ENCODE measurements at regions not wholly inside any gene's neighbourhood (a gene's known extent, or its start where the extent isn't known, plus 50 kb on each side); places are given as distances from the start of the nearest gene placed in this dataset.

DNA sequence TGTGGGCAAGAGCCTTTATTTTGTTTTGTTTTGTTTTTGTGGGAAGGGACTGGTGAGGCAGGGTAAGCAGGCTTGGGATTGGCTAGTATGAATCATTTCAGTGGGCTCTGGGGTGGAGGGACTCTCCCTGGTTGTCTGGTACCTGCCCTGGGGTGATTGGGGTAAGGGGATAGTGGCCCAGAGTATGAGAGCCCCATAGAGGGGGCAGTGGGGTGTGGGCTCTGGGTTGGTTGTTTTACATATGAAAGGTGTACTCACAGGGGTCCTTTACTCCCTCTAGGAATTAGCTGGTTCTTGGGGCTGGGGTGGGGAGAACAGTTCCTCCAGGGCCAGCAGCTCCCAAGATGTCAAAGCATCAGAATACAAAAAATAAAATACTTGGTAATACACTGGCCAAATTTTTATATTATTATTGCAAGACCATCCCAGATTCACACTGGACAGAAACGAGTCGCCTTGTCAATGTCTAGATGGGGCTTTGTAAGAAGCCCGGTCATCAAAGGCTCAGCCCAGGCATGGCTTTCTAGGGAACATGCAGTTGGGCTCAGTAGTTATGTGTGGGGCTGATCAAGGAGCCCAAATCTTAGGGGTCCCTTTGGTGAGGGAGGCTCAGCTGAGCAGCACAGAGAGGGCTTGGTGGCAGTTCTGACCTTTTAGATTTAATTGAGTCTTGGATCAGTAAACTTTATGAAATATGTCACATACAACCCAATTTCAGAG lies 190.5 kb downstream of the NXNL2 start:
- Histone ChIP-seq H3K4me1 (no peaks in the 10 kb centered on the region), H3K27ac (no peak overlapping the region), H3K9me3 (no peaks in the 10 kb centered on the region), H3K36me3 (no peaks in the 10 kb centered on the region), H3K27me3 (no peaks in the 10 kb centered on the region), H3K4me3 (no peak overlapping the region)
- TF ChIP-seq POLR2A (IDR thresholded peaks at IDR 0.05) (no peak), EP300 (IDR thresholded peaks at IDR 0.05) (no peak), POLR2AphosphoS5 (IDR thresholded peaks at IDR 0.05) (no peak)
- TF ChIP-seq, protein P1, sequence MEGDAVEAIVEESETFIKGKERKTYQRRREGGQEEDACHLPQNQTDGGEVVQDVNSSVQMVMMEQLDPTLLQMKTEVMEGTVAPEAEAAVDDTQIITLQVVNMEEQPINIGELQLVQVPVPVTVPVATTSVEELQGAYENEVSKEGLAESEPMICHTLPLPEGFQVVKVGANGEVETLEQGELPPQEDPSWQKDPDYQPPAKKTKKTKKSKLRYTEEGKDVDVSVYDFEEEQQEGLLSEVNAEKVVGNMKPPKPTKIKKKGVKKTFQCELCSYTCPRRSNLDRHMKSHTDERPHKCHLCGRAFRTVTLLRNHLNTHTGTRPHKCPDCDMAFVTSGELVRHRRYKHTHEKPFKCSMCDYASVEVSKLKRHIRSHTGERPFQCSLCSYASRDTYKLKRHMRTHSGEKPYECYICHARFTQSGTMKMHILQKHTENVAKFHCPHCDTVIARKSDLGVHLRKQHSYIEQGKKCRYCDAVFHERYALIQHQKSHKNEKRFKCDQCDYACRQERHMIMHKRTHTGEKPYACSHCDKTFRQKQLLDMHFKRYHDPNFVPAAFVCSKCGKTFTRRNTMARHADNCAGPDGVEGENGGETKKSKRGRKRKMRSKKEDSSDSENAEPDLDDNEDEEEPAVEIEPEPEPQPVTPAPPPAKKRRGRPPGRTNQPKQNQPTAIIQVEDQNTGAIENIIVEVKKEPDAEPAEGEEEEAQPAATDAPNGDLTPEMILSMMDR (IDR thresholded peaks at IDR 0.05) = no peak
- no peak for DNase-seq
- WGBS, 2 donors = 84 to 88% methylated on average over 3 of the region's 3 CpGs
- intact Hi-C loops (cut with DNase I) = no loop called here

GRCh38 chr9:88726803-88727202 lies 191.8 kb downstream of the NXNL2 start:
- no peak overlapping the region for H3K4me3 ChIP-seq
- H3K9me3 ChIP-seq = no peaks in the 10 kb centered on the region
- no peaks in the 10 kb centered on the region for H3K4me1 ChIP-seq
- intact Hi-C loops (cut with DNase I) = no loop called here
- DNase-seq = no peak
- no peak overlapping the region for H3K27ac ChIP-seq
- no peak for TF ChIP-seq POLR2AphosphoS5 (IDR thresholded peaks at IDR 0.05)
- TF ChIP-seq POLR2A (IDR thresholded peaks at IDR 0.05) = no peak
- TF ChIP-seq, protein P1 (IDR thresholded peaks at IDR 0.05) = no peak
- TF ChIP-seq EP300 (IDR thresholded peaks at IDR 0.05) = no peak
- 77 to 86% methylated on average over 2 of the region's 2 CpGs for WGBS, 2 donors
- no peaks in the 10 kb centered on the region for H3K27me3 ChIP-seq
- H3K36me3 ChIP-seq = no peaks in the 10 kb centered on the region

- 75 to 88% methylated on average over 1 of the region's 1 CpG for WGBS, 2 donors
These were observed 195.8 kb downstream of the NXNL2 start for GRCh38 chr9:88730780-88731179.

DNA sequence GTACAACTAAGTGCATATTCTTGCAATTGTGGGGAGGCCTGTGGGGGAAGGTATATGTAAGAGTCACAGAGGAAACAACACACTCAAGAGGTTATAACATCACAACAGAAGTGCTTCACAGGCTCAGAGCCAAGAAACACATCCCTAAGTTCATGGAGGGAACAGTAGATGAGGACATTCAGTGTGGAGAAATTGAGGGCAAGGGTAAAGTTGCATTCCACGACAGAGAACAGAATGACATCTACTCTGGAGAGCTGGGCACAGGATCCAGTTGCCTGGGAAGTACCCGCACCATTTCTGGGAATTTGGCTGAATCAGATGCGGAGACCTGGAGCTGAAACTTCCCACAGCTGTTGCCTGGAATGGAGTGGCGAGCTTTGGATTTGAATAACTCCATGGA lies 197.2 kb downstream of the NXNL2 start:
- no peak for DNase-seq
- Histone ChIP-seq H3K27me3 (no peaks in the 10 kb centered on the region), H3K4me3 (no peak overlapping the region), H3K36me3 (no peaks in the 10 kb centered on the region), H3K27ac (no peak overlapping the region), H3K4me1 (no peaks in the 10 kb centered on the region), H3K9me3 (no peaks in the 10 kb centered on the region)
- intact Hi-C loops (cut with DNase I) = no loop called here
- WGBS, 2 donors = 78% methylated on average over 4 of the region's 4 CpGs
- TF ChIP-seq POLR2AphosphoS5 (IDR thresholded peaks at IDR 0.05) = peak in 1 of 4 donors; percentile 15
- TF ChIP-seq, protein P1 (IDR thresholded peaks at IDR 0.05) = no peak

More at GRCh38 chr9:88730780-88731179, 195.8 kb downstream of the NXNL2 start:
- intact Hi-C loops (cut with DNase I) = no loop called here
- Histone ChIP-seq H3K4me3 (no peak overlapping the region), H3K27me3 (no peaks in the 10 kb centered on the region), H3K4me1 (no peaks in the 10 kb centered on the region), H3K27ac (no peak overlapping the region), H3K36me3 (no peaks in the 10 kb centered on the region), H3K9me3 (no peaks in the 10 kb centered on the region)
- DNase-seq = no peak
- TF ChIP-seq POLR2A (IDR thresholded peaks at IDR 0.05) (no peak), POLR2AphosphoS5 (IDR thresholded peaks at IDR 0.05) (no peak), EP300 (IDR thresholded peaks at IDR 0.05) (no peak)
- TF ChIP-seq, protein P1 (IDR thresholded peaks at IDR 0.05) = no peak
